HCT116 (cell line): ENCODE measurements at regions not wholly inside any gene's neighbourhood (a gene's known extent, or its start where the extent isn't known, plus 50 kb on each side); places are given as distances from the start of the nearest gene placed in this dataset.

Source experiments
- ATAC-seq: fragments of 200-7000 bp; cut with Tn5 transposase; 2 replicates; pipeline ENCODE4 v1.9.1; 2020; ENCODE audit warnings: mild to moderate bottlenecking, moderate library complexity
- BruUV-seq: library from RNA; stranded (reverse); fragments of 400-500 nt; replicated peaks from 2 replicates; lab custom pipeline; 2021; lab: Mats Ljungman, UMichigan
- CTCF ChIA-PET: fragments of 300-600 bp; sonication (Branson Sonifier 250); formaldehyde crosslinking; loops from one replicate; lab custom pipeline; 2021; ENCODE audit warnings: antibody characterized with exemption; lab: Charles Lee
- POLR2A ChIA-PET: fragments of 300-600, 350-600 bp; sonication (Branson Sonifier 250); formaldehyde crosslinking; loops from one replicate; lab custom pipeline; 2021; ENCODE audit warnings: antibody characterized with exemption; lab: Charles Lee
- RAD21 ChIA-PET, 2 experiments: fragments of 300-600 bp; sonication (Branson Sonifier 250); formaldehyde crosslinking; loops; one replicate each; lab custom pipeline; 2023; ENCODE audit warnings: low total read pairs in 2 of 2; ENCODE audit not compliant: uncharacterized antibody in 2 of 2, unreplicated experiment in 2 of 2, low non-redundant PET in 1 of 2; lab: Charles Lee
- DNase-seq: peaks from one replicate; pipeline ENCODE4 v3.0.0-alpha.2; 2010; ENCODE audit warnings: low read depth, low spot score
- H2AFZ ChIP-seq: fragments of 200-600 bp; shearing (Covaris generic), sonication (generic); 2 replicates; pipeline ENCODE4 v1.6.1; 2017; ENCODE audit warnings: low read depth, mixed run types, mixed read lengths, antibody characterized with exemption, low read length; ENCODE audit not compliant: poor library complexity, severe bottlenecking
- H3K27ac ChIP-seq: 2 replicates; pipeline ENCODE4 v1.5.1; 2012; ENCODE audit warnings: low read depth, low read length
- H3K27me3 ChIP-seq: fragments of 200-600 bp; sonication (generic); 2 replicates; pipeline ENCODE4 v1.6.1; 2016; ENCODE audit warnings: mixed run types, low read length, mixed read lengths; ENCODE audit not compliant: insufficient read depth
- H3K36me3 ChIP-seq, 2 experiments: fragments of 200-500 bp in 1 of 2; fragments of 200-600 bp in 1 of 2; sonication (Bioruptor generic) in 1 of 2; sonication (generic) in 1 of 2; 2 replicates each; pipeline versions ENCODE4 v1.5.1 to v1.6.1; 2014 to 2016; ENCODE audit warnings: low read length in 2 of 2, inconsistent platforms in 1 of 2, mixed read lengths in 1 of 2, mixed run types in 1 of 2; ENCODE audit not compliant: insufficient read depth in 2 of 2, control insufficient read depth in 1 of 2
- H3K4me1 ChIP-seq, 2 experiments: fragments of 200-600 bp in 1 of 2; sonication (generic) in 1 of 2; 2 replicates each; pipeline versions ENCODE4 v1.5.1 to v1.6.1; 2012 to 2017; ENCODE audit warnings: low read length in 2 of 2, inconsistent platforms in 1 of 2, mild to moderate bottlenecking in 1 of 2, mixed read lengths in 1 of 2, mixed run types in 1 of 2, moderate library complexity in 1 of 2; ENCODE audit not compliant: insufficient read depth in 2 of 2, control insufficient read depth in 1 of 2
- H3K4me2 ChIP-seq: fragments of 200-600 bp; sonication (generic); 2 replicates; pipeline ENCODE4 v1.6.1; 2017; ENCODE audit warnings: mixed run types, low read length, mixed read lengths
- H3K4me3 ChIP-seq, 2 experiments: fragments of 200-600 bp in 1 of 2; sonication (generic) in 1 of 2; replicated peaks in 1 of 2; 2 replicates each; pipeline ENCODE4 v1.5.1; 2011 to 2016; ENCODE audit warnings: low read length in 2 of 2, control low read depth in 1 of 2, low read depth in 1 of 2, mild to moderate bottlenecking in 1 of 2, mixed read lengths in 1 of 2, mixed run types in 1 of 2
- H3K79me2 ChIP-seq: fragments of 200-600 bp; sonication (generic); 2 replicates; pipeline ENCODE4 v1.6.1; 2017; ENCODE audit warnings: mild to moderate bottlenecking, mixed run types, low read length, moderate library complexity, mixed read lengths; ENCODE audit not compliant: insufficient read depth
- H3K9ac ChIP-seq: fragments of 200-600 bp; sonication (generic); 2 replicates; pipeline ENCODE4 v1.6.1; 2016; ENCODE audit warnings: low read length, mixed read lengths
- H3K9me2 ChIP-seq: fragments of 200-600 bp; sonication (generic), shearing (Covaris generic); 2 replicates; pipeline ENCODE4 v1.6.1; 2017; ENCODE audit warnings: mixed run types, mild to moderate bottlenecking, moderate library complexity; ENCODE audit not compliant: insufficient read depth
- H3K9me3 ChIP-seq, 2 experiments: fragments of 200-500 bp in 1 of 2; fragments of 200-600 bp in 1 of 2; sonication (Bioruptor generic) in 1 of 2; sonication (generic) in 1 of 2; 2 replicates each; pipeline ENCODE4 v1.6.1; 2014 to 2017; ENCODE audit warnings: low read length in 2 of 2, mixed read lengths in 2 of 2, inconsistent platforms in 1 of 2, low read depth in 1 of 2, mild to moderate bottlenecking in 1 of 2, mixed run types in 1 of 2, moderate library complexity in 1 of 2; ENCODE audit not compliant: control insufficient read depth in 1 of 2, insufficient read depth in 1 of 2
- H4K20me1 ChIP-seq: fragments of 200-600 bp; sonication (generic), shearing (Covaris generic); 2 replicates; pipeline ENCODE4 v1.6.1; 2017; ENCODE audit warnings: mixed run types, mild to moderate bottlenecking, moderate library complexity; ENCODE audit not compliant: insufficient read depth
- CTCF ChIP-seq, 3 experiments: fragments of 200-600 bp in 1 of 3; sonication (generic) in 1 of 3; IDR thresholded peaks in 2 of 3; conservative IDR thresholded peaks in 1 of 3; 2 replicates each; pipeline ENCODE4 v1.5.1; 2012 to 2017; ENCODE audit warnings: low read depth in 2 of 3, low read length in 2 of 3, antibody characterized with exemption in 1 of 3, borderline replicate concordance in 1 of 3, control low read depth in 1 of 3, mild to moderate bottlenecking in 1 of 3, mixed read lengths in 1 of 3, mixed run types in 1 of 3, moderate library complexity in 1 of 3; ENCODE audit not compliant: insufficient read depth in 1 of 3
- ELF1 ChIP-seq: IDR thresholded peaks from 2 replicates; pipeline ENCODE4 v1.6.1; 2012; ENCODE audit warnings: low read depth, borderline replicate concordance
- EZH2 ChIP-seq: fragments of 200-600 bp; sonication (generic); IDR thresholded peaks from 2 replicates; pipeline ENCODE4 v1.6.1; 2017; ENCODE audit warnings: antibody characterized with exemption, mixed run types
- FOSL1 ChIP-seq: IDR thresholded peaks from 2 replicates; pipeline ENCODE4 v1.6.1; 2012; ENCODE audit warnings: low read depth
- JUND ChIP-seq: IDR thresholded peaks from 2 replicates; pipeline ENCODE4 v1.6.1; 2012
- POLR2A ChIP-seq: IDR thresholded peaks from 2 replicates; pipeline ENCODE4 v1.7.0; 2011; ENCODE audit warnings: borderline replicate concordance; ENCODE audit not compliant: insufficient read depth, insufficient read length; ENCODE audit errors: extremely low read depth
- SIN3A ChIP-seq: IDR thresholded peaks from 2 replicates; pipeline ENCODE4 v1.6.1; 2012; ENCODE audit warnings: low read depth
- SP1 ChIP-seq: IDR thresholded peaks from 2 replicates; pipeline ENCODE4 v1.6.1; 2012; ENCODE audit warnings: low read depth
- SRF ChIP-seq: IDR thresholded peaks from 2 replicates; pipeline ENCODE4 v1.6.1; 2012; ENCODE audit warnings: low read depth
- TCF7L2 ChIP-seq: IDR thresholded peaks from 2 replicates; pipeline ENCODE4 v1.7.0; 2011; ENCODE audit warnings: borderline replicate concordance, inconsistent platforms; ENCODE audit not compliant: insufficient read depth, insufficient read length; ENCODE audit errors: extremely low read depth
- YY1 ChIP-seq: IDR thresholded peaks from 2 replicates; pipeline ENCODE4 v1.6.1; 2011; ENCODE audit warnings: low read length, low read depth, moderate library complexity, mild to moderate bottlenecking; ENCODE audit not compliant: insufficient replicate concordance; ENCODE audit errors: extremely low read depth
- ZBTB33 ChIP-seq: IDR thresholded peaks from 2 replicates; pipeline ENCODE4 v1.6.1; 2011; ENCODE audit warnings: mild to moderate bottlenecking, low read length, moderate library complexity; ENCODE audit not compliant: insufficient replicate concordance; ENCODE audit errors: extremely low read depth
- ZFX ChIP-seq: fragments of 450-650 bp; IDR thresholded peaks from 2 replicates; pipeline ENCODE4 v1.6.1; 2017
- ZNF274 ChIP-seq: fragments of 200-500 bp; sonication (Bioruptor generic); IDR thresholded peaks from 2 replicates; pipeline ENCODE4 v1.6.1; 2014; ENCODE audit warnings: mild to moderate bottlenecking, low read depth, low read length, inconsistent platforms
- intact Hi-C: fragments of 100-400 bp; cut with micrococcal nuclease; formaldehyde crosslinking; loops from 2 replicates; pipeline ENCODE4 v1.10.0; 2022

- intact Hi-C loops: no loop called here
- Histone ChIP-seq H2AFZ (no peak overlapping the region), H3K4me1 (no peaks in the 10 kb centered on the region), H3K9me2 (no peaks in the 10 kb centered on the region), H3K27me3 (no peaks in the 10 kb centered on the region), H4K20me1 (no peaks in the 10 kb centered on the region), H3K79me2 (no peaks in the 10 kb centered on the region), H3K36me3 (no peaks in the 10 kb centered on the region), H3K4me2 (no peak overlapping the region), H3K9ac (no peak overlapping the region), H3K9me3 (no peaks in the 10 kb centered on the region), H3K4me3 (no peak overlapping the region), H3K27ac (no peak overlapping the region)
- no peak for ATAC-seq
- TF ChIP-seq EZH2 (no peak), SRF (no peak), ZBTB33 (no peak)
- ChIA-PET CTCF (interaction anchor here (1.4 kb wide), 1 partner anchor 36 kb away, joined by 4 read pairs; no protein-coding TSS in a partner anchor), POLR2A (no interaction called here), RAD21 (no interaction called here)
- no TSS peak for BruUV-seq
- DNase-seq: no peak
Observed at GRCh38 chr7:15757041-15758000, 70.8 kb upstream of the MEOX2 start.

- intact Hi-C loops: no loop called here
- no peaks in the 10 kb centered on the region for H3K9me2 ChIP-seq
- RAD21 ChIA-PET: no interaction called here
- no peaks in the 10 kb centered on the region for H3K36me3 ChIP-seq
- no peaks in the 10 kb centered on the region for H3K27me3 ChIP-seq
- H3K9me3 ChIP-seq: no peaks in the 10 kb centered on the region
- H3K4me2 ChIP-seq: no peak overlapping the region
- no peaks in the 10 kb centered on the region for H3K4me1 ChIP-seq
- DNase-seq: no peak
- H4K20me1 ChIP-seq: no peaks in the 10 kb centered on the region
- H3K79me2 ChIP-seq: no peaks in the 10 kb centered on the region
- H3K9ac ChIP-seq: no peak overlapping the region
- H3K27ac ChIP-seq: no peak overlapping the region
- ATAC-seq: no peak
- H2AFZ ChIP-seq: no peak overlapping the region
- BruUV-seq: no TSS peak
- no peak overlapping the region for H3K4me3 ChIP-seq
- CTCF ChIA-PET: no interaction called here
- POLR2A ChIA-PET: no interaction called here
- TF ChIP-seq JUND (no peak), CTCF (IDR thresholded peaks at IDR 0.05 in 2 of 3, conservative IDR thresholded peaks at IDR 0.05 in 1 of 3; ENCODE audit: borderline replicate concordance in 1 of 3, insufficient read depth in 1 of 3, low read depth in 2 of 3, low read length in 2 of 3) (no peak), EZH2 (no peak), YY1 (no peak), POLR2A (no peak), SIN3A (no peak), TCF7L2 (no peak), ZNF274 (no peak), ZFX (no peak), SP1 (no peak), ELF1 (no peak), FOSL1 (no peak)
Observed at GRCh38 chr7:15755061-15755460, 68.6 kb upstream of the MEOX2 start.
